GM12878 (cell line): ENCODE measurements at regions not wholly inside any gene's neighbourhood (a gene's known extent, or its start where the extent isn't known, plus 50 kb on each side); places are given as distances from the start of the nearest gene placed in this dataset.
A peak's percentile ranks its signal among the peaks of the same experiment; 100 is the strongest.

Experiments
- ATAC-seq: fragments of 200-7000 bp; cut with Tn5 transposase; 3 replicates; pipeline ENCODE4 v1.9.1; 2020; ENCODE audit warnings: mild to moderate bottlenecking, moderate library complexity
- BruUV-seq: library from RNA; stranded (reverse); fragments of 400-500 nt; replicated peaks from 2 replicates; lab custom pipeline; 2021; lab: Mats Ljungman, UMichigan
- CTCF ChIA-PET: fragments of 300-600 bp; sonication (Branson Sonifier 250); formaldehyde crosslinking; extraction: SDS; loops from one replicate; lab custom pipeline; 2021; ENCODE audit warnings: inconsistent platforms; lab: Yijun Ruan, JAX
- POLR2A ChIA-PET: fragments of 350-600 bp; formaldehyde crosslinking; extraction: SDS; loops from one replicate; lab custom pipeline; 2021; ENCODE audit warnings: inconsistent platforms; lab: Charles Lee
- RAD21 ChIA-PET: fragments of 300-600 bp; sonication (Branson Sonifier 250); formaldehyde crosslinking; loops from one replicate; lab custom pipeline; 2023; ENCODE audit warnings: antibody characterized with exemption; ENCODE audit not compliant: unreplicated experiment; lab: Charles Lee
- SMC1A ChIA-PET: fragments of 300-600 bp; sonication (Branson Sonifier 250); formaldehyde crosslinking; loops from one replicate; lab custom pipeline; 2023; ENCODE audit not compliant: unreplicated experiment, uncharacterized antibody; lab: Charles Lee
- DNase-seq: peaks from one replicate; pipeline ENCODE4 v3.0.0-alpha.2; 2011; ENCODE audit warnings: low read depth, low spot score
- FAIRE-seq: peaks from 3 replicates; lab custom pipeline; 2011; peaks lifted over from hg19 to GRCh38; lab: Jason Lieb, UNC
- H2AFZ ChIP-seq: 2 replicates; pipeline ENCODE4 v1.6.0; 2011; ENCODE audit warnings: low read depth, low read length, control low read depth; ENCODE audit not compliant: control insufficient read depth
- H3K27ac ChIP-seq: 2 replicates; pipeline ENCODE4 v1.5.1; 2011; ENCODE audit warnings: control low read depth; ENCODE audit not compliant: control insufficient read depth, insufficient read depth
- H3K27me3 ChIP-seq, 2 experiments: replicated peaks in 1 of 2; 2 replicates each; pipeline versions ENCODE4 v1.6.0 to v1.6.1; 2011; ENCODE audit warnings: low read length in 1 of 2; ENCODE audit not compliant: control insufficient read depth in 2 of 2, insufficient read depth in 2 of 2
- H3K36me3 ChIP-seq, 2 experiments: 2 replicates each; pipeline ENCODE4 v1.5.1; 2011; ENCODE audit warnings: low read length in 1 of 2; ENCODE audit not compliant: control insufficient read depth in 2 of 2, insufficient read depth in 2 of 2
- H3K4me1 ChIP-seq: 2 replicates; pipeline ENCODE4 v1.6.1; 2011; ENCODE audit warnings: mild to moderate bottlenecking, low read length, moderate library complexity, mixed read lengths; ENCODE audit not compliant: control insufficient read depth, insufficient read depth
- H3K4me2 ChIP-seq: 2 replicates; pipeline ENCODE4 v1.6.0; 2011; ENCODE audit warnings: control low read depth; ENCODE audit not compliant: control insufficient read depth, insufficient read depth
- H3K4me3 ChIP-seq: fragments of 200-600 bp; sonication (generic); 2 replicates; pipeline ENCODE4 v1.5.1; 2016
- H3K79me2 ChIP-seq: 2 replicates; pipeline ENCODE4 v1.6.0; 2011; ENCODE audit warnings: low read length; ENCODE audit not compliant: control insufficient read depth, insufficient read depth
- H3K9ac ChIP-seq: 2 replicates; pipeline ENCODE4 v1.8.0; 2011; ENCODE audit warnings: low read length, control low read depth, mixed read lengths; ENCODE audit not compliant: control insufficient read depth, insufficient read depth
- H3K9me3 ChIP-seq: replicated peaks from 3 replicates; pipeline ENCODE4 v1.5.1; 2011; ENCODE audit warnings: mild to moderate bottlenecking, low read length; ENCODE audit not compliant: control insufficient read depth, insufficient read depth
- H4K20me1 ChIP-seq: 2 replicates; pipeline ENCODE4 v1.6.0; 2011; ENCODE audit not compliant: control insufficient read depth, insufficient read depth
- BMI1 ChIP-seq: fragments of 450-650 bp; IDR thresholded peaks from 2 replicates; pipeline ENCODE4 v1.6.1; 2016; ENCODE audit warnings: mild to moderate bottlenecking, moderate library complexity, borderline replicate concordance
- CREM ChIP-seq: IDR thresholded peaks from 2 replicates; pipeline ENCODE4 v1.6.1; 2014; ENCODE audit warnings: antibody characterized with exemption, low read depth
- NBN ChIP-seq: fragments of 450-650 bp; IDR thresholded peaks from 2 replicates; pipeline ENCODE4 v1.6.1; 2016
- NFXL1 ChIP-seq: fragments of 450-650 bp; IDR thresholded peaks from 2 replicates; pipeline ENCODE4 v1.6.1; 2017; ENCODE audit warnings: antibody characterized with exemption, mild to moderate bottlenecking, borderline replicate concordance
- NRF1 ChIP-seq: conservative IDR thresholded peaks from 2 replicates; pipeline ENCODE4 v1.6.1; 2011; ENCODE audit warnings: mild to moderate bottlenecking, low read depth, low read length, improper control_type of control experiment
- PAX8 ChIP-seq: fragments of 450-650 bp; IDR thresholded peaks from 2 replicates; pipeline ENCODE4 v1.6.1; 2017; ENCODE audit warnings: mild to moderate bottlenecking, moderate library complexity
- PML ChIP-seq: IDR thresholded peaks from 2 replicates; pipeline ENCODE4 v1.6.1; 2012; ENCODE audit warnings: low read length, inconsistent platforms
- POU2F2 ChIP-seq: IDR thresholded peaks from 3 replicates; pipeline ENCODE4 v1.6.1; 2011; ENCODE audit warnings: low read depth, mild to moderate bottlenecking, low read length, borderline replicate concordance
- RUNX3 ChIP-seq: IDR thresholded peaks from 2 replicates; pipeline ENCODE4 v1.6.1; 2012; ENCODE audit warnings: low read length, inconsistent platforms
- SRF ChIP-seq, 2 experiments: IDR thresholded peaks; 2 replicates each; pipeline ENCODE4 v1.6.1; 2011; ENCODE audit warnings: low read depth in 2 of 2, low read length in 2 of 2, mild to moderate bottlenecking in 1 of 2, moderate library complexity in 1 of 2
- YBX1 ChIP-seq: fragments of 450-650 bp; IDR thresholded peaks from 2 replicates; pipeline ENCODE4 v1.6.1; 2016; ENCODE audit warnings: antibody characterized with exemption
- ZNF622 ChIP-seq: fragments of 450-650 bp; IDR thresholded peaks from 2 replicates; pipeline ENCODE4 v1.6.1; 2017; ENCODE audit warnings: mild to moderate bottlenecking, inconsistent platforms
- WGBS: methylation state at CpG from one replicate; pipeline ENCODE4 v1.1.6; 2016; ENCODE audit warnings: low lambda C conversion rate; ENCODE audit not compliant: insufficient replicate concordance, insufficient coverage; ENCODE audit errors: missing lambda C conversion rate; 5-methylcytosine and 5-hydroxymethylcytosine counted together
- in situ Hi-C: fragments of 300-500 bp; cut with MboI; formaldehyde crosslinking; loops from 9 replicates; pipeline ENCODE4 v1.14.3; 2018; ENCODE audit warnings: mixed read lengths
- intact Hi-C: fragments of 100-400 bp; cut with micrococcal nuclease; formaldehyde crosslinking; loops from one replicate; pipeline ENCODE4 v1.14.2; 2022; ENCODE audit not compliant: unreplicated experiment
- TF ChIP-seq, protein P1 (sequence below): fragments of 450-650 bp; formaldehyde crosslinking; IDR thresholded peaks from 2 replicates; pipeline ENCODE4 v1.5.0; 2022; ENCODE audit warnings: mild to moderate bottlenecking, missing genetic modification characterization
- TF ChIP-seq, protein P2 (sequence below), 3 experiments: IDR thresholded peaks in 2 of 3; conservative IDR thresholded peaks in 1 of 3; 2 replicates each; pipeline ENCODE4 v1.5.1; 2011; ENCODE audit warnings: low read depth in 3 of 3, low read length in 3 of 3, mild to moderate bottlenecking in 3 of 3, control low read depth in 2 of 3, moderate library complexity in 2 of 3, inconsistent platforms in 1 of 3, mixed read lengths in 1 of 3; ENCODE audit not compliant: control insufficient read depth in 2 of 3, insufficient read depth in 1 of 3; ENCODE audit errors: extremely low read depth in 1 of 3

DNA sequence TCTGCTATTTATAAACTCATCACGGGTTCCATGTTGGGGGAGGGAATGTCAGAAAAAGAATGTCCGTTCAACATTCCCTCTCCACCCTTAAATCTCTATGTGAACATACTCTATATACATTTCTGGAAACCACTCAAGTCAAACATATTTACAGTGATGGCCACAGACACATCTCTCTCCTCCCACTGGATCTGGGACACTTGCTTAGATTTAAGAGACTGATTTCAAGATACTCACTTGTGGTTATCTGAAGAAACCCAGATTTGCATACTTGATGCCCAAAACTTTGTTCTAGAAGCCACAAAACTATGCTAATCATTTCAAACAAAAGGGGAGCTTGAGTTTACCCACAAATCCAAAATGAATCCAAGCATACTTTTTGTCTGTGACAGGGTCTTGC, 182.9 kb upstream of the SOX9 start:
- POLR2A ChIA-PET, result no interaction called here
- no peak overlapping the region for H2AFZ ChIP-seq
- in situ Hi-C loops, result no loop called here
- no peaks in the 10 kb centered on the region for H3K79me2 ChIP-seq
- no peaks in the 10 kb centered on the region for H3K27me3 ChIP-seq
- FAIRE-seq (no peak), DNase-seq (no peak), ATAC-seq (no peak)
- no peaks in the 10 kb centered on the region for H3K36me3 ChIP-seq
- RAD21 ChIA-PET, result interaction anchor here (1.0 kb wide), 1 partner anchor 101 kb away, joined by 3 read pairs; no protein-coding TSS in a partner anchor
- TF ChIP-seq ZNF622 (no peak), NFXL1 (no peak), POU2F2 (0 out of 3 replicates have a peak, but pooled peaks have one; percentile 24), RUNX3 (peak; percentile 54), NBN (no peak)
- H3K4me2 ChIP-seq, result no peak overlapping the region
- intact Hi-C loops, result no loop called here
- SMC1A ChIA-PET, result no interaction called here
- 0% methylated on average over 2 of the region's 2 CpGs for WGBS
- H3K9me3 ChIP-seq, result no peaks in the 10 kb centered on the region; the same call in 2 of the 3 replicates
- H3K4me1 ChIP-seq, result peaks cover 7% of the 10 kb centered on the region; the same call in 1 of the 2 replicates
- H3K27ac ChIP-seq, result no peak overlapping the region
- H4K20me1 ChIP-seq, result no peaks in the 10 kb centered on the region
- BruUV-seq, result no TSS peak
- CTCF ChIA-PET, result no interaction called here
- H3K4me3 ChIP-seq, result no peak overlapping the region
- H3K9ac ChIP-seq, result no peak overlapping the region

DNA sequence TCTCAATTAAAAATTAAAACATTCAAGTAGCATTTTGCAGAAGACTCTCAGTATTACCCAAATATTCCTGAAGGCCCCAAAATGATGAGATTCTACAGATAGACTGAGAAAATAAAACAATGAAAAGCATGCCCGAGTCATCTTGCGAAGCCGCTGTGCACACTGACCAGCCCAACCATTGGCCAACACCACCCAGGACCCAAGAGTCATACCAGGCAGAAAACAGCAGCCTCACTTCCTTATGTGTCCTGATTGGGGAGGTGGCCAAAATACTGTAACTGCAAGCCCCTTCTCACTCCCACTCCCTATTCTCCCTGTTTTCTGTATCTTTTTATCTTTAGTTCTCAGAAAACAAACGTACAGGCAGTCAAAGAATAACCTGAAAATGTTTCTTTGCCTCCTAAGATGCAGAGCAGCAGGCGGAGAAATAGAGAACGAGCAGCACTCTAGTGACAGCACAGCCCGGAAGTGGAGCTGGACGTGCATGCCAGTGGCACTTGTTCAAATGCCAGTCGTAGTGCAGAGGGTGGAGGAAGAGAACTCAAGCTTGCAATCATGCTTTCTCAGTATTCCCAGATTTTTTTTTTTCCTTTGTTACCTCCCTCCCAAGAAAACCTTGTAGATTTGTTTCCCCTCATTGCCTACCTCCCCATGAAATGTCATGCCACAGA, 182.3 kb upstream of the SOX9 start:
- no peaks in the 10 kb centered on the region for H4K20me1 ChIP-seq
- ChIA-PET POLR2A (no interaction called here), CTCF (no interaction called here), SMC1A (no interaction called here), RAD21 (interaction anchor here (1.0 kb wide), 1 partner anchor 100 kb away, joined by 3 read pairs; no protein-coding TSS in a partner anchor)
- H3K9ac ChIP-seq, result no peak overlapping the region
- in situ Hi-C loops (no loop called here), intact Hi-C loops (no loop called here)
- ATAC-seq (no peak), FAIRE-seq (no peak), DNase-seq (no peak)
- no peak overlapping the region for H3K27ac ChIP-seq
- no peaks in the 10 kb centered on the region for H3K36me3 ChIP-seq
- H2AFZ ChIP-seq, result no peak overlapping the region
- no peaks in the 10 kb centered on the region for H3K27me3 ChIP-seq
- no TSS peak for BruUV-seq
- no peak overlapping the region for H3K4me3 ChIP-seq
- no peaks in the 10 kb centered on the region; the same call in 2 of the 3 replicates for H3K9me3 ChIP-seq
- H3K4me1 ChIP-seq, result peaks cover 7% of the 10 kb centered on the region; the same call in 1 of the 2 replicates
- WGBS, result 49% methylated on average over 9 of the region's 9 CpGs
- no peaks in the 10 kb centered on the region for H3K79me2 ChIP-seq
- no peak overlapping the region for H3K4me2 ChIP-seq
- no peak for TF ChIP-seq BMI1
- no peak for TF ChIP-seq CREM
- TF ChIP-seq PML, result no peak
- TF ChIP-seq, protein P1, sequence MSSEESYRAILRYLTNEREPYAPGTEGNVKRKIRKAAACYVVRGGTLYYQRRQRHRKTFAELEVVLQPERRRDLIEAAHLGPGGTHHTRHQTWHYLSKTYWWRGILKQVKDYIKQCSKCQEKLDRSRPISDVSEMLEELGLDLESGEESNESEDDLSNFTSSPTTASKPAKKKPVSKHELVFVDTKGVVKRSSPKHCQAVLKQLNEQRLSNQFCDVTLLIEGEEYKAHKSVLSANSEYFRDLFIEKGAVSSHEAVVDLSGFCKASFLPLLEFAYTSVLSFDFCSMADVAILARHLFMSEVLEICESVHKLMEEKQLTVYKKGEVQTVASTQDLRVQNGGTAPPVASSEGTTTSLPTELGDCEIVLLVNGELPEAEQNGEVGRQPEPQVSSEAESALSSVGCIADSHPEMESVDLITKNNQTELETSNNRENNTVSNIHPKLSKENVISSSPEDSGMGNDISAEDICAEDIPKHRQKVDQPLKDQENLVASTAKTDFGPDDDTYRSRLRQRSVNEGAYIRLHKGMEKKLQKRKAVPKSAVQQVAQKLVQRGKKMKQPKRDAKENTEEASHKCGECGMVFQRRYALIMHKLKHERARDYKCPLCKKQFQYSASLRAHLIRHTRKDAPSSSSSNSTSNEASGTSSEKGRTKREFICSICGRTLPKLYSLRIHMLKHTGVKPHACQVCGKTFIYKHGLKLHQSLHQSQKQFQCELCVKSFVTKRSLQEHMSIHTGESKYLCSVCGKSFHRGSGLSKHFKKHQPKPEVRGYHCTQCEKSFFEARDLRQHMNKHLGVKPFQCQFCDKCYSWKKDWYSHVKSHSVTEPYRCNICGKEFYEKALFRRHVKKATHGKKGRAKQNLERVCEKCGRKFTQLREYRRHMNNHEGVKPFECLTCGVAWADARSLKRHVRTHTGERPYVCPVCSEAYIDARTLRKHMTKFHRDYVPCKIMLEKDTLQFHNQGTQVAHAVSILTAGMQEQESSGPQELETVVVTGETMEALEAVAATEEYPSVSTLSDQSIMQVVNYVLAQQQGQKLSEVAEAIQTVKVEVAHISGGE, result no peak
- TF ChIP-seq YBX1, result no peak
- TF ChIP-seq NRF1, result no peak
- TF ChIP-seq SRF (IDR thresholded peaks at IDR 0.05; ENCODE audit: low read depth in 2 of 2, low read length in 2 of 2), result no peak
- no peak for TF ChIP-seq PAX8
- TF ChIP-seq, protein P2, sequence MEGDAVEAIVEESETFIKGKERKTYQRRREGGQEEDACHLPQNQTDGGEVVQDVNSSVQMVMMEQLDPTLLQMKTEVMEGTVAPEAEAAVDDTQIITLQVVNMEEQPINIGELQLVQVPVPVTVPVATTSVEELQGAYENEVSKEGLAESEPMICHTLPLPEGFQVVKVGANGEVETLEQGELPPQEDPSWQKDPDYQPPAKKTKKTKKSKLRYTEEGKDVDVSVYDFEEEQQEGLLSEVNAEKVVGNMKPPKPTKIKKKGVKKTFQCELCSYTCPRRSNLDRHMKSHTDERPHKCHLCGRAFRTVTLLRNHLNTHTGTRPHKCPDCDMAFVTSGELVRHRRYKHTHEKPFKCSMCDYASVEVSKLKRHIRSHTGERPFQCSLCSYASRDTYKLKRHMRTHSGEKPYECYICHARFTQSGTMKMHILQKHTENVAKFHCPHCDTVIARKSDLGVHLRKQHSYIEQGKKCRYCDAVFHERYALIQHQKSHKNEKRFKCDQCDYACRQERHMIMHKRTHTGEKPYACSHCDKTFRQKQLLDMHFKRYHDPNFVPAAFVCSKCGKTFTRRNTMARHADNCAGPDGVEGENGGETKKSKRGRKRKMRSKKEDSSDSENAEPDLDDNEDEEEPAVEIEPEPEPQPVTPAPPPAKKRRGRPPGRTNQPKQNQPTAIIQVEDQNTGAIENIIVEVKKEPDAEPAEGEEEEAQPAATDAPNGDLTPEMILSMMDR (IDR thresholded peaks at IDR 0.05 in 2 of 3, conservative IDR thresholded peaks at IDR 0.05 in 1 of 3; ENCODE audit: control insufficient read depth in 2 of 3, extremely low read depth in 1 of 3, insufficient read depth in 1 of 3, low read depth in 3 of 3, low read length in 3 of 3), result no peak
